ENCODE measurements at regions not wholly inside any gene's neighbourhood (a gene's known extent, or its start where the extent isn't known, plus 50 kb on each side); places are given as distances from the start of the nearest gene placed in this dataset.

DNA sequence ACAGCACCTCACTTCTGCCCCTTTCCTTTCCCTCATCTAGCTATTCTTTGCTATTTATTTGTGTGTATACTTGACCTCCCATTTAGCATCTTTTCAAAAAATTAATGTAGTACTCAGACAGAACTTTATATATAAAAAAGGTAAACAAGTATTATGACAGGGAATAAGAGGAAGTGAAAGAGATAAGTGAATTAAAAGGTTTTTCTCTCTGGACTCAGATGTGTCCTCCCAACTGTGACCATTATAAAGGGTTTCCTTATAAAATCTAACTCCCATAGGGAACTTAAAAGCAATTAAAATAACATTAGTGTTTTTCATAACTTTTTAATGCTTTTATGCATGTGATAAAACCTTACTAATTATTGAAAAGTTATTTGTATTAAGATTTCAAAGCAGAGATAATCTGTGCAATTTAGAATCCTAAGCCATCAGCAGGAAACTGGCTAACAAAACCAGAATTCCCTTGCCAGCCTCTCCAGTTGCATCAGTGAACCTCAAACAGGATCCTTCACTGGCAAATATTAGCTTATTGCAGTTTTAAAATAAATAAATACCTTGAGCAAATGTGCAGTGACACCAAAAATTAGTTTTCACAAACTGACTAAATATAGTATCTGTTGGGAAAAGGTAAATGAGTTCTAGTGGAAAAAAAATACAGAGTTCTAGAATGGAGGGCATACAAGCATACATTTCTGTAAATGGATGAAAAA is 930.7 kb downstream of the BCL11A start:
- no peak for DNase-seq (ENCODE audit: low read depth in 2 of 3, low spot score in 1 of 3)

- DNase-seq (ENCODE audit: low read depth in 2 of 3, low spot score in 1 of 3): no peak
Measured at GRCh38 chr2:59604123-59604522, 949.3 kb downstream of the BCL11A start.

DNA sequence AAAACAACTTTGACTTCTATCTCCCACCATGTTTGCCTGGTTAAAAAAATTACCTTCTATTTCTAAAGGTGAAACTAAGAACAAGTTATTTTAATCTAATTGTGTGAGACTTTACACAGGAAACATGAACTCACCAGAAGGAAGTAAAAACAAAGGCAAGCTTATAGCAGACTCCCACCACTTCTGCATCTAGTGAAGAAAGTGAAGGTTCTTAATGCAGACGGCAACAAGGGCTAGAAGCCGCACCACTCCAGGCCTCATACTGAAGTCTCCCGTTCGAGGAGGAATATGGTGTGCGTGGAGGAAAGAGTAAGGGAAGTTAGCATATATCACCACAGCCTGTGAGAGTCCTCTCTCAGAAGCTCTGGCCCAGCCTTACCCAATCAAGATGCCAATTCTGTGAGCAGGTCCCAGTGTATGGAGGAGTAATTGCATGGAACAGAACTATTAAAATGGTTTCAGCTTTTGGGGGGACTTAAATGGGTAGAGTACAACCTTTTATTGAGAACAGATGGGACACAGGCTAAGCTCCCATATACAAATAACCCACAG is 958.7 kb downstream of the BCL11A start:
- no peak for DNase-seq (ENCODE audit: low read depth in 2 of 3, low spot score in 1 of 3)

- DNase-seq (ENCODE audit: low read depth in 2 of 3, low spot score in 1 of 3): no peak
Measured at GRCh38 chr2:59590798-59591197, 962.7 kb downstream of the BCL11A start.

DNA sequence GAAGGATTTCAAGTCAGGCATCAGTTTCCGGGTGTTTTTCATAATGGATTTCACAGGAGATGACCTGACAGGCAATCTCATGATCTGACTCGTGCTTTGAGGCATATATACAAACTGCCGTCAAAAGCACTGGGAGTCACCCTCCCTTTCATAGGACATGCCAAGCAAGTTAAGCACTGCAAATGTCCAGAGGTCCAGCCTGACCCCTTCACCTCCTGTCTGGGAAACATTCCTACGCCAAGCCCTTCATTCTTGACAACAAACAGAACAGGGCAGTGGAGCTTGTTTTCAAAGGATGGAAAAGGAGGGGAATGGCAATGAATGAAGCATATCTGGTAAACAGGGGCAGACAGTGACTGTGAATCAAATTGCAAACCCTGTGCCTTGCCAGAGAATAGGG is 963.6 kb downstream of the BCL11A start:
- no peak for DNase-seq (ENCODE audit: low read depth in 2 of 3, low spot score in 1 of 3)

GRCh38 chr2:59588286-59588685 is 965.2 kb downstream of the BCL11A start:
- no peak for DNase-seq (ENCODE audit: low read depth in 2 of 3, low spot score in 1 of 3)

- DNase-seq (ENCODE audit: low read depth in 2 of 3, low spot score in 1 of 3): no peak
Measured at GRCh38 chr2:59586176-59586575, 967.3 kb downstream of the BCL11A start.

GRCh38 chr2:59585655-59586054 is 967.8 kb downstream of the BCL11A start:
- no peak for DNase-seq (ENCODE audit: low read depth in 2 of 3, low spot score in 1 of 3)

DNA sequence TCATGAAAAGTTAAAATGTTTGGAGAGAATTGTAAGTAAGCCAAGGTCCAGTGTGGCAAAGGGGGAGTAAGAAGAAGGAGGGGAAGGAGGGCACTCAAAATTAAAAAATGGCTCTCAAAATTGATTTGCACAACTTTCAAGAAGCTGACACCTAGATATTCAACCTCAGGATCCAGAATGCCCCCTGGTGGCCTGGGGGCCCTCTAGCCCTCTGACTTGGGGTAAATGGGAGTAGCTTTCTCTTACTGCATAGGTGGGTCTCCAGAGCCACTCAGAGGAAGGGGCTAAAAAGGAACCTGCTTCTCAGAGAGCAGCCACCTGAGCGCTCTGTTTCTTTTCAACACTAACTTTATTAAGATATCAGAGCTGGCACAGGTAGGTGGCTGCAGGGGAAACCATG is 968.5 kb downstream of the BCL11A start:
- DNase-seq (ENCODE audit: low read depth in 2 of 3, low spot score in 1 of 3): no peak

DNA sequence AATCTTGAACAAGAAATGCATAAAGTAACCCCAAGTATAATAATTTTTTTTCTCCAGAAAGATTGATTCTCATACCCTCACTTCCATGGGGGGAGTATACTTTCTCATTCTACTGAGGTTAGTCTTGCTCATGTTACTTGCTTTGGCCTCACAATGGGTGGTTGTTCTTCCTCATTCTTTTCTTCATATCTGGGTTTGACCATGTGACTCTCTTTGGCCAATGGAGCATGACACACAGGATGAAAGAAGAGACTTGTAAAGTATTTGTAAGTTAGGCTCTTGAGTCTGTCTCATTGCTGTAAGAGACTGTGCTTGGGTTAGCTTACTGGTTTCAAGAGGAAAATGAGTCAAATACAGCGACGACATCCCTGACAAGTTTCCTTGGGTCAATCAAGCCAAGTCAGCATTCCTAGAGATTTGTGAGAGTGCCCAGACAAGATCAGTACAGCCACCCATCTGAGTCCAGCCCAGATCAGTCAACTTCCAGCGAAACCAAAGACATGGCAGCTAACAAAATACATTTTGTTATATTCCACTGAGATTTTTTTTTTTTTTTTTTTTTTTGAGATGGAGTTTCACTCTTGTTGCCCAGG is 970.2 kb downstream of the BCL11A start:
- no peak for DNase-seq (ENCODE audit: low read depth in 2 of 3, low spot score in 1 of 3)

GRCh38 chr2:59578349-59578748 is 975.1 kb downstream of the BCL11A start:
- no peak for DNase-seq (ENCODE audit: low read depth in 2 of 3, low spot score in 1 of 3)

GRCh38 chr2:59575191-59575590 is 978.3 kb downstream of the BCL11A start:
- no peak for DNase-seq (ENCODE audit: low read depth in 2 of 3, low spot score in 1 of 3)

DNA sequence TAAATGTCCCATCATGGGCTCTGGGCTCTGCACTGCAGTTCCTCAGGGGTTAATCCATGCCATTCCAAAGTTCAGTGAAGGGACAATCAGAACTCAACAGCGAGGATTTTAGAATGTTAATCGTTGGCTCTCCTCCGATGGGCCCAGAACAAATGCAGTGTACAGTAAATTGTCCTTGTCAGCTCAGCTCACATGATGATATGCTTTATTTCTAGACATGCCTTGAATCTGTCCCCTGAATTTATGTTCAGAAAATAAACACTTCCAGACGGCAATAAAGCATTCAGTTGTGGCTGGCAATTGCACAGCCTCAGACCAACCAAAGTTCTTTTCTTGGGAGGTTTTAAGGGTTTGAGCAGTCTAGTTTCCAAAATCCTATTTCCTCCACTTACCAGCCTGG is 981.2 kb downstream of the BCL11A start:
- DNase-seq (ENCODE audit: low read depth in 2 of 3, low spot score in 1 of 3): no peak

DNA sequence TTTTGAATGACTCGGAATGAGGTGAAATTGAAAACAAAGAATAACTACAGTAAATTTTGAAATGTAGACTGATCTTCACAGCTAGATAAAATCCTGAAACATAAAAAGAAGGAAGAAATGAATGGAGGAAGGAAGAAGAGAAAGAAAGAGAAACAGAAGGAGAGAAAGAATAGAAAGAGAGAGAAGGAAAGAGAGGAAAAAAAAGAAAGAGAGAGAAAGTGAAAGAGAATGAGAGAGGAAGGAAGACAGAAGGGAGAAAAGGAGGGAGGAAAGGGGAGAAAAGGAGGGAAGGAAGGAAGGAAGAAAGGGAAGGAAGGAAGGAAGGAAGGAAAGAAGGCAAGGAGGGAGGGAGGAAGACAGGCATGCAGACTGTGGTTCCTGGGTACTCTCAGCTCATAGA is 982.6 kb downstream of the BCL11A start:
- no peak for DNase-seq (ENCODE audit: low read depth in 2 of 3, low spot score in 1 of 3)

GRCh38 chr2:59569124-59569523 is 984.3 kb downstream of the BCL11A start:
- DNase-seq (ENCODE audit: low read depth in 2 of 3, low spot score in 1 of 3): no peak

- no peak for DNase-seq (ENCODE audit: low read depth in 2 of 3, low spot score in 1 of 3)
Measured at GRCh38 chr2:59568461-59568860, 985.0 kb downstream of the BCL11A start.

- no peak for DNase-seq (ENCODE audit: low read depth in 2 of 3, low spot score in 1 of 3)
Measured at GRCh38 chr2:59567151-59567550, 986.3 kb downstream of the BCL11A start.

GRCh38 chr2:59566739-59567138 is 986.7 kb downstream of the BCL11A start:
- DNase-seq (ENCODE audit: low read depth in 2 of 3, low spot score in 1 of 3): no peak

DNA sequence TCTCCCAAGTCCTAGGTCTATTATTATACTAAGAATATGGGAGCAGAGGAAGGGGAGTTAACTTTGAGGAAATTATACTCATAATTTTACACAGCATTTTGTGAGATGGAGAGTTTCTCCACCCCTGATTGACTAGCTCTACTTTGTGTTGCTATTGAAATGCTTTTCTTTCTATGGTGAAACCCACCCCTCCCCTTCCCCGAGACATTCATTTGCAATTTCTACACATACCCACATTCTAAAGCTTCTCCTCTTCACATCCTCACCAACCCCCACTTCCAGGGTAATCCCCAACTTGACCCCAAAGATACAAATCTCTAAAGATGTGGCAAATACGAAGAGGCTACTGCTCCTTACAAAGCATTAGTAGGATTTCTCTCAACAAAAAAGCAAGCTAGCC is 992.2 kb downstream of the BCL11A start:
- DNase-seq (ENCODE audit: low read depth in 2 of 3, low spot score in 1 of 3): no peak

DNA sequence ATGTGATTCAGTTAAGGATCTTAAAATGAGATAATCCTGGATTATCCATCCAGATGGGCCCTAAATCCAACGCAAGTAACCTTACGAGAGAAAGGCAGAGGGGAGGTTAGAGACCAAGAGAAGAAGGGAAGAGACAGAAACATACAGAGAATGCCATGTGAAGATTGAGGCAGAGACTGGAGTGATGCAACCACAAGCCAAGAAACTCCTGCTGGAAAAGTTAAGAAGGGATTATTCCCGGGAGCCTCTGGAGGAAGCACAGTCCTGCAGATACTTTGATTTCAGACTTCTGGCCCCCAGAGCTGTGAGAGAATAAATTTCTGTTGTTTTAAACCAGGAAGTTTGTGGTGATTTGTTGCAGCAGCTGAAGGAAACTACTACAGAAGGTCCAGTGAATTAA is 992.7 kb downstream of the BCL11A start:
- DNase-seq (ENCODE audit: low read depth in 2 of 3, low spot score in 1 of 3): no peak

DNA sequence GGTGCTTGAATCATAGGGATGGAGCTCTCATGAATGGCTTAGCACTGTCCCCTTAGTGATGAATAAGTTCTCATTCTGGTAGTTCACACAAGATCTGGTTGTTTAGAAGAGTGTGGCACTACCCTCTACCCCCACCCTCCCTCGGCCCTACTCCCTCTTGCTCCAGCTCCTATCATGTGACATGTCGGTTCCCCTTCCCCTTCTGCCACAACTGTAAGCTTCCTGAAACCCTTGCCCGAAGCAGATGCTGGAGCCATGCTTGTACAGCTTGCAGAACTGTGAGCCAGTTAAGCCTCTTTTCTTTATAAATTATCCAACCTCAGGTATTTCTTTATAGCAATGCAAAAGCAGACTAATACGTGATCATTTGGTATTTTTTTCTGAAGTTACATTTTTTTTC is 1012.6 kb downstream of the BCL11A start:
- no peak for DNase-seq (ENCODE audit: low read depth in 2 of 3, low spot score in 1 of 3)

- DNase-seq (ENCODE audit: low read depth in 2 of 3, low spot score in 1 of 3): no peak
Measured at GRCh38 chr2:59538398-59538911, 1015.0 kb downstream of the BCL11A start.

DNA sequence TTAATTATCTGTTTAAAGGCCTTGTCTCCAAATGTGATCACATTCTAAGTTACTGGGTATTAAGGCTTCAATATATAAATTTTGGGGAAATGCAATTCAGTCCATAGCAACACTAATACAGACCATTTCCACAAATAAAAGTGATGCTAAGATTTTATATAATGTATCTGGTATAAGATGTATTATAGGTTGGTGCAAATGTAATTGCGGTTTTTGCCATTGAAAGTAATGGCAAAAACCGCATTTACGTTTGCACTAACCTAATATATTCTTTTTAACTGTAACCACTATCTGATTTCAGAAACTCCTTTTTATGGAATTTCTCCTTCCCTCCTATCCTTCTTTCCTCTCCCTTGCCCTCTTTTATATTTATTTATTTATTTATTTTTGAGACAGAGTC is 1020.6 kb downstream of the BCL11A start:
- DNase-seq (ENCODE audit: low read depth in 2 of 3, low spot score in 1 of 3): no peak
